ENCODE measurements at regions not wholly inside any gene's neighbourhood (a gene's known extent, or its start where the extent isn't known, plus 50 kb on each side); places are given as distances from the start of the nearest gene placed in this dataset.

DNA sequence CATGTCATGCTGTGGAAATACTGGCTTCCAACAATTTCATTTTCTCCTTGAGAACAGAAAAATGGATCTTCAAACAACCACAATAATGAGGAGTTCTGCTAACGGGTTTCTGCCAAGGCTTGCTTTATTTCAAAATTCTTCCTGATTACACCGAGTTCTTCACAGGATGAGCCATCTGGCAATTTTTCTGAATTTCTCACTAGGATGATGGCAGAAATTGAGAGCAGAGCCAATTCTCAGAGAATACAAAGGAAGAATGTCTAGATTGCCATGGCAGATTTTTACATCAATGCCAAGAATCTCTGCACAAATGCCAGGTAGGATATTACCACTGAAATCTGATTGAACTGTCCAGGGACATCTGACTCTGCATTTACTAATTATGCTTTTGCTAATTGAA, 619.0 kb upstream of the CHRM3 start:
- H3K4me1 Mint-ChIP-seq (ENCODE audit: low read depth, unreplicated experiment), result no peaks in the 10 kb centered on the region
- Histone ChIP-seq H3K79me2 (ENCODE audit: insufficient read depth, low read length) (no peaks in the 10 kb centered on the region), H3K4me2 (ENCODE audit: low read length) (no peak overlapping the region), H3K27ac (ENCODE audit: low read depth, low read length) (no peak overlapping the region), H4K20me1 (ENCODE audit: insufficient read depth, low read length) (no peaks in the 10 kb centered on the region), H2AFZ (ENCODE audit: low read depth, low read length) (no peak overlapping the region), H3K9ac (ENCODE audit: low read length) (no peak overlapping the region), H3K36me3 (ENCODE audit: insufficient read depth, low read length) (no peaks in the 10 kb centered on the region), H3K27me3 (ENCODE audit: insufficient read depth, low read length) (no peaks in the 10 kb centered on the region), H3K4me3 (ENCODE audit: insufficient read depth, low read depth, low read length) (no peak overlapping the region), H3K4me1 (ENCODE audit: insufficient read depth, low read length) (no peaks in the 10 kb centered on the region), H3K9me3 (ENCODE audit: insufficient read depth, low read depth, low read length) (peaks cover 11% of the 10 kb centered on the region)
- TF ChIP-seq EZH2 (IDR thresholded peaks at IDR 0.05; ENCODE audit: insufficient read depth, low read length), result no peak
- TF ChIP-seq, protein P1, sequence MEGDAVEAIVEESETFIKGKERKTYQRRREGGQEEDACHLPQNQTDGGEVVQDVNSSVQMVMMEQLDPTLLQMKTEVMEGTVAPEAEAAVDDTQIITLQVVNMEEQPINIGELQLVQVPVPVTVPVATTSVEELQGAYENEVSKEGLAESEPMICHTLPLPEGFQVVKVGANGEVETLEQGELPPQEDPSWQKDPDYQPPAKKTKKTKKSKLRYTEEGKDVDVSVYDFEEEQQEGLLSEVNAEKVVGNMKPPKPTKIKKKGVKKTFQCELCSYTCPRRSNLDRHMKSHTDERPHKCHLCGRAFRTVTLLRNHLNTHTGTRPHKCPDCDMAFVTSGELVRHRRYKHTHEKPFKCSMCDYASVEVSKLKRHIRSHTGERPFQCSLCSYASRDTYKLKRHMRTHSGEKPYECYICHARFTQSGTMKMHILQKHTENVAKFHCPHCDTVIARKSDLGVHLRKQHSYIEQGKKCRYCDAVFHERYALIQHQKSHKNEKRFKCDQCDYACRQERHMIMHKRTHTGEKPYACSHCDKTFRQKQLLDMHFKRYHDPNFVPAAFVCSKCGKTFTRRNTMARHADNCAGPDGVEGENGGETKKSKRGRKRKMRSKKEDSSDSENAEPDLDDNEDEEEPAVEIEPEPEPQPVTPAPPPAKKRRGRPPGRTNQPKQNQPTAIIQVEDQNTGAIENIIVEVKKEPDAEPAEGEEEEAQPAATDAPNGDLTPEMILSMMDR (IDR thresholded peaks at IDR 0.05; ENCODE audit: insufficient read depth, low read depth, low read length), result no peak
- DNase-seq (ENCODE audit: low read depth) (no peak), FAIRE-seq (no peak)
- no peaks in the 10 kb centered on the region for H3K36me3 Mint-ChIP-seq (ENCODE audit: low read depth, unreplicated experiment)
- no peak overlapping the region for H3K4me3 Mint-ChIP-seq (ENCODE audit: unreplicated experiment)
- no peak overlapping the region for H3K27ac Mint-ChIP-seq (ENCODE audit: unreplicated experiment)
- no peaks in the 10 kb centered on the region for H3K27me3 Mint-ChIP-seq (ENCODE audit: low read depth, unreplicated experiment)
- H3K9me3 Mint-ChIP-seq (ENCODE audit: unreplicated experiment), result peaks cover 19% of the 10 kb centered on the region

DNA sequence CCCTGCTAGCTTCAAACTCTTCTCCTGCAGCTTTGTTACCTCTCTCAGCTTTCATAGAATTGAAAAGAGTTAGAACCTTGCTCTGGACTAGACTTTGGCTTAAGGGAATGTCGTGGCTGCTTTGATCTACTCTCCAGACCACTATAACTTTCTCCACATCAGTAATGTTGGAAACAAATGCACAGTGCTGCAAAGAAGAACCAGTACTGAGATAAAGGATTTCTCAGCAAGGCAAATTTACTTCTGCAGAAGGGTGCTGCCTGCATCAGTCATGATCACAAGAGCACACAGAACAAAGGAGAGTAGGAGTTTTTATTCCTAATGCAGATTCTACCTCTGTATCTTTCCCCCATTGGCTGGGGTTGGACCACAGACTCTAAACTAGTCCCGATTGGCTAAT, 621.6 kb upstream of the CHRM3 start:
- TF ChIP-seq EZH2 (IDR thresholded peaks at IDR 0.05; ENCODE audit: insufficient read depth, low read length), result no peak
- TF ChIP-seq, protein P1 (IDR thresholded peaks at IDR 0.05; ENCODE audit: insufficient read depth, low read depth, low read length), result no peak
- no peaks in the 10 kb centered on the region for H4K20me1 ChIP-seq (ENCODE audit: insufficient read depth, low read length)
- Mint-ChIP-seq H3K27me3 (ENCODE audit: low read depth, unreplicated experiment) (no peaks in the 10 kb centered on the region), H3K4me3 (ENCODE audit: unreplicated experiment) (no peak overlapping the region), H3K36me3 (ENCODE audit: low read depth, unreplicated experiment) (no peaks in the 10 kb centered on the region), H3K4me1 (ENCODE audit: low read depth, unreplicated experiment) (no peaks in the 10 kb centered on the region), H3K9me3 (ENCODE audit: unreplicated experiment) (peaks cover 23% of the 10 kb centered on the region), H3K27ac (ENCODE audit: unreplicated experiment) (no peak overlapping the region)
- H3K36me3 ChIP-seq (ENCODE audit: insufficient read depth, low read length), result no peaks in the 10 kb centered on the region
- peaks cover 11% of the 10 kb centered on the region for H3K9me3 ChIP-seq (ENCODE audit: insufficient read depth, low read depth, low read length)
- FAIRE-seq (no peak), DNase-seq (ENCODE audit: low read depth) (peak; percentile 6)
- no peak overlapping the region for H3K27ac ChIP-seq (ENCODE audit: low read depth, low read length)
- no peak overlapping the region for H3K4me2 ChIP-seq (ENCODE audit: low read length)
- no peaks in the 10 kb centered on the region for H3K27me3 ChIP-seq (ENCODE audit: insufficient read depth, low read length)
- H2AFZ ChIP-seq (ENCODE audit: low read depth, low read length), result no peak overlapping the region
- no peak overlapping the region for H3K4me3 ChIP-seq (ENCODE audit: insufficient read depth, low read depth, low read length)
- H3K4me1 ChIP-seq (ENCODE audit: insufficient read depth, low read length), result no peaks in the 10 kb centered on the region
- no peak overlapping the region for H3K9ac ChIP-seq (ENCODE audit: low read length)
- no peaks in the 10 kb centered on the region for H3K79me2 ChIP-seq (ENCODE audit: insufficient read depth, low read length)

DNA sequence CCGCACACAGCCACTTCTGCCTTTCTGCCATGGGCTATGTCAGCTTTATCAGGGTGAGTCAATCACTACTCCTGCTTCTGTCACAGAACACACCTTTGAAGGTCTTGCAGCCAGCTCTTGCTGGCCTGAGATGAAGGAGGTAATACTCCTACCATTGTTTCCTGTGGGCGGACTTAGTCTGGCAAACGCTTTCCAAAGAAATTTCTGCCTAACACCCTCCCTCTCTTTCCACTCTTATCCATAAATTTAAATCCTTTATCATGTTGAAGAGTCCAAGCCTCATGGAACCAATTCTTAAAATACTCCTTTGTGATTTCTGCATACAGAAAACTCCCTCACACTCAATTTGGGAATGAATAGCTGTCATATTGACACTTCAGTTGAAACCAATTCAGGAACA, 633.1 kb upstream of the CHRM3 start:
- Mint-ChIP-seq H3K4me1 (ENCODE audit: low read depth, unreplicated experiment) (no peaks in the 10 kb centered on the region), H3K36me3 (ENCODE audit: low read depth, unreplicated experiment) (no peaks in the 10 kb centered on the region), H3K27ac (ENCODE audit: unreplicated experiment) (no peak overlapping the region), H3K4me3 (ENCODE audit: unreplicated experiment) (no peak overlapping the region), H3K9me3 (ENCODE audit: unreplicated experiment) (no peaks in the 10 kb centered on the region), H3K27me3 (ENCODE audit: low read depth, unreplicated experiment) (no peaks in the 10 kb centered on the region)
- Histone ChIP-seq H3K27me3 (ENCODE audit: insufficient read depth, low read length) (no peaks in the 10 kb centered on the region), H4K20me1 (ENCODE audit: insufficient read depth, low read length) (no peaks in the 10 kb centered on the region), H3K36me3 (ENCODE audit: insufficient read depth, low read length) (no peaks in the 10 kb centered on the region), H3K9me3 (ENCODE audit: insufficient read depth, low read depth, low read length) (no peaks in the 10 kb centered on the region), H3K4me2 (ENCODE audit: low read length) (no peak overlapping the region), H2AFZ (ENCODE audit: low read depth, low read length) (no peak overlapping the region), H3K4me3 (ENCODE audit: insufficient read depth, low read depth, low read length) (no peak overlapping the region), H3K27ac (ENCODE audit: low read depth, low read length) (no peak overlapping the region), H3K9ac (ENCODE audit: low read length) (no peak overlapping the region), H3K4me1 (ENCODE audit: insufficient read depth, low read length) (no peaks in the 10 kb centered on the region), H3K79me2 (ENCODE audit: insufficient read depth, low read length) (no peaks in the 10 kb centered on the region)
- no peak for FAIRE-seq
- no peak for TF ChIP-seq EZH2 (IDR thresholded peaks at IDR 0.05; ENCODE audit: insufficient read depth, low read length)
- DNase-seq (ENCODE audit: low read depth), result no peak

All from astrocyte (in vitro differentiated cells and primary cell).